OCI-LY1 (cell line): ENCODE measurements at regions not wholly inside any gene's neighbourhood (a gene's known extent, or its start where the extent isn't known, plus 50 kb on each side); places are given as distances from the start of the nearest gene placed in this dataset.

ENCODE experiments used
- EZH2 ChIP-seq: fragments of 200-600 bp; sonication (generic), shearing (Covaris generic); IDR thresholded peaks from 2 replicates; pipeline ENCODE4 v1.8.0; 2017; ENCODE audit warnings: borderline replicate concordance, mixed run types, mild to moderate bottlenecking, antibody characterized with exemption, low read length, moderate library complexity, mixed read lengths
- TF ChIP-seq, protein P1 (sequence below): fragments of 200-600 bp; sonication (generic), shearing (Covaris generic); IDR thresholded peaks from 2 replicates; pipeline ENCODE4 v1.5.1; 2017; ENCODE audit warnings: mild to moderate bottlenecking, antibody characterized with exemption, low read length, moderate library complexity, mixed read lengths

DNA sequence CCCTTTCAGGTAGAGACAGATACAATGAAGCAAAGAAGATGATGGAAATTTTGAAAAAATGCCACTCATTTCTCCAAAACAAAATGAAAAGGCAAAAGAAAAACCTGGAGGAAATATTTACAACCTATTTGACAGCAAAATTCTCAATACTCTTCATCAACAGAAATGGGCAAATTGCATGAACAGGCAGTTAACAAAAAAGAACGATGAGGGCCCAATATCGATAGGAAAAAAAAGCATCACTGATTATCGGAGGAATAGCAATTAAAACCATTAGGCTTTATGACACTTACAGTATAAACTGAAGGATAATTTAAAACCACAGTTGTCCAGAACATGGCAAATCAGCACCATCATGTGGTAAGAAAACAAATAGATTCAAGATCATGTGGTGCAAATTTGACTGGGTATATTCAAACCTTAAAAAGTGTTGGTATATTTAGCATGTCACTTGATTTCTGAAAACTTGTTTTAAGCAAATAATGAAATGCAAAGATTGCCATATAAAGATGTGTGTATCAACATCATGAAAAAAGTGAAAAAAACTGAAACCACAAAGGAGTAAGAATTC, 222.9 kb downstream of the BRD1 start:
- TF ChIP-seq, protein P1, sequence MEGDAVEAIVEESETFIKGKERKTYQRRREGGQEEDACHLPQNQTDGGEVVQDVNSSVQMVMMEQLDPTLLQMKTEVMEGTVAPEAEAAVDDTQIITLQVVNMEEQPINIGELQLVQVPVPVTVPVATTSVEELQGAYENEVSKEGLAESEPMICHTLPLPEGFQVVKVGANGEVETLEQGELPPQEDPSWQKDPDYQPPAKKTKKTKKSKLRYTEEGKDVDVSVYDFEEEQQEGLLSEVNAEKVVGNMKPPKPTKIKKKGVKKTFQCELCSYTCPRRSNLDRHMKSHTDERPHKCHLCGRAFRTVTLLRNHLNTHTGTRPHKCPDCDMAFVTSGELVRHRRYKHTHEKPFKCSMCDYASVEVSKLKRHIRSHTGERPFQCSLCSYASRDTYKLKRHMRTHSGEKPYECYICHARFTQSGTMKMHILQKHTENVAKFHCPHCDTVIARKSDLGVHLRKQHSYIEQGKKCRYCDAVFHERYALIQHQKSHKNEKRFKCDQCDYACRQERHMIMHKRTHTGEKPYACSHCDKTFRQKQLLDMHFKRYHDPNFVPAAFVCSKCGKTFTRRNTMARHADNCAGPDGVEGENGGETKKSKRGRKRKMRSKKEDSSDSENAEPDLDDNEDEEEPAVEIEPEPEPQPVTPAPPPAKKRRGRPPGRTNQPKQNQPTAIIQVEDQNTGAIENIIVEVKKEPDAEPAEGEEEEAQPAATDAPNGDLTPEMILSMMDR, result no peak
- TF ChIP-seq EZH2, result no peak
